Psoas muscle (tissue), 7 donors: ENCODE measurements at regions not wholly inside any gene's neighbourhood (a gene's known extent, or its start where the extent isn't known, plus 50 kb on each side); places are given as distances from the start of the nearest gene placed in this dataset.

Experiments used
- ATAC-seq, 4 donors: fragments of 200-7000 bp; cut with Tn5 transposase; one replicate each; pipeline ENCODE4 v1.9.1; 2020; ENCODE audit warnings: moderate library complexity in 3 of 4, mild to moderate bottlenecking in 2 of 4
- DNase-seq, 2 donors: peaks; one replicate each; pipeline ENCODE4 v3.0.0-alpha.2; 2020
- H3K27ac ChIP-seq: fragments of 200-600 bp; one replicate; pipeline ENCODE4 v1.8.0; 2022
- H3K27me3 ChIP-seq, 3 donors: fragments of 200-600 bp in 1 of 3; one replicate each; pipeline versions ENCODE4 v1.6.1 to v1.8.0; 2013 to 2022; ENCODE audit warnings: low read length in 2 of 3, mild to moderate bottlenecking in 2 of 3, moderate library complexity in 1 of 3; ENCODE audit not compliant: insufficient read depth in 3 of 3
- H3K36me3 ChIP-seq, 2 donors: fragments of 200-600 bp in 1 of 2; one replicate each; pipeline versions ENCODE4 v1.6.1 to v1.8.0; 2013 to 2022; ENCODE audit warnings: low read depth in 1 of 2, mild to moderate bottlenecking in 1 of 2, moderate library complexity in 1 of 2; ENCODE audit not compliant: insufficient read depth in 1 of 2
- H3K4me1 ChIP-seq: fragments of 200-600 bp; one replicate; pipeline ENCODE4 v1.8.0; 2022
- H3K4me3 ChIP-seq: fragments of 200-600 bp; one replicate; pipeline ENCODE4 v1.8.0; 2022; ENCODE audit warnings: mild to moderate bottlenecking
- H3K9me3 ChIP-seq: fragments of 200-600 bp; one replicate; pipeline ENCODE4 v1.8.0; 2022
- WGBS, 3 donors: extraction: QIAGEN DNeasy Blood & Tissue Kit; methylation state at CpG; one replicate each; pipeline versions ENCODE4 v1.1.6 to v1.1.7; 2013; 5-methylcytosine and 5-hydroxymethylcytosine counted together
- intact Hi-C, 2 donors: fragments of 100-400 bp; cut with DNase I; formaldehyde crosslinking; loops; one replicate each; pipeline versions ENCODE4 v1.11.0 to v1.14.2; 2022
- TF ChIP-seq, protein P1 (sequence below): fragments of 200-600 bp; IDR thresholded peaks from one replicate; pipeline ENCODE4 v1.8.0; 2022; ENCODE audit warnings: antibody characterized with exemption
- donor health status: healthy with polysubstance abuse.
- donor health status: DM: no; HTN: no; CAD: no; lungs with moderate emphysema.
- donor health status: Bipolar disorder and iron deficiency.
- donor health status: healthy.
- donor health status: DM: yes; HTN: yes; CAD: no.
- donor health status: DM: no; HTN: no; CAD: no.
- donor health status: DM: yes; HTN: yes; CAD: no.

DNA sequence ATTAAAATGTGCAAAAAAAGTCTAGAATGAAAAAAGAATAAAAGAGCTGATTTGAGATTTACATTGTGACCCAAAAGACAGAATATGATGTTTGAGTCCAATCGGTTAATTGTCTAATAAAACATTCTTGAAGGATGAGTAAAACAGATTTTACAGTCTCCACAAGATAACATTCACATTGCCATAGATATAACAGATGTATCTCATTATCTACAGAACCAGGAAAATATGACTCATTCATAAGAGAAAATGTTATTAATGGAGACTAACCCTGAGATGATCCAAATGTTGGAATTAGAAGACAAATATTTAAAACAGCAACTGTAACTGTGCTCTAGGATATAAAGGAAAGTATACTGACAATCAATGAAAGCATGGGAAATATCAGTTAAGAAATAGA lies 141.7 kb downstream of the RFX6 start:
- intact Hi-C loops = no loop called here
- DNase-seq (no peak), ATAC-seq (no peak)
- no peaks in the 10 kb centered on the region for H3K27me3 ChIP-seq
- no peak overlapping the region for H3K27ac ChIP-seq
- H3K4me1 ChIP-seq = no peaks in the 10 kb centered on the region
- no peaks in the 10 kb centered on the region for H3K36me3 ChIP-seq
- no peaks in the 10 kb centered on the region for H3K9me3 ChIP-seq
- H3K4me3 ChIP-seq = no peak overlapping the region
- 61 to 77% (median 75%) methylated on average over 1 of the region's 1 CpG for WGBS, 3 donors
- TF ChIP-seq, protein P1, sequence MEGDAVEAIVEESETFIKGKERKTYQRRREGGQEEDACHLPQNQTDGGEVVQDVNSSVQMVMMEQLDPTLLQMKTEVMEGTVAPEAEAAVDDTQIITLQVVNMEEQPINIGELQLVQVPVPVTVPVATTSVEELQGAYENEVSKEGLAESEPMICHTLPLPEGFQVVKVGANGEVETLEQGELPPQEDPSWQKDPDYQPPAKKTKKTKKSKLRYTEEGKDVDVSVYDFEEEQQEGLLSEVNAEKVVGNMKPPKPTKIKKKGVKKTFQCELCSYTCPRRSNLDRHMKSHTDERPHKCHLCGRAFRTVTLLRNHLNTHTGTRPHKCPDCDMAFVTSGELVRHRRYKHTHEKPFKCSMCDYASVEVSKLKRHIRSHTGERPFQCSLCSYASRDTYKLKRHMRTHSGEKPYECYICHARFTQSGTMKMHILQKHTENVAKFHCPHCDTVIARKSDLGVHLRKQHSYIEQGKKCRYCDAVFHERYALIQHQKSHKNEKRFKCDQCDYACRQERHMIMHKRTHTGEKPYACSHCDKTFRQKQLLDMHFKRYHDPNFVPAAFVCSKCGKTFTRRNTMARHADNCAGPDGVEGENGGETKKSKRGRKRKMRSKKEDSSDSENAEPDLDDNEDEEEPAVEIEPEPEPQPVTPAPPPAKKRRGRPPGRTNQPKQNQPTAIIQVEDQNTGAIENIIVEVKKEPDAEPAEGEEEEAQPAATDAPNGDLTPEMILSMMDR = no peak

DNA sequence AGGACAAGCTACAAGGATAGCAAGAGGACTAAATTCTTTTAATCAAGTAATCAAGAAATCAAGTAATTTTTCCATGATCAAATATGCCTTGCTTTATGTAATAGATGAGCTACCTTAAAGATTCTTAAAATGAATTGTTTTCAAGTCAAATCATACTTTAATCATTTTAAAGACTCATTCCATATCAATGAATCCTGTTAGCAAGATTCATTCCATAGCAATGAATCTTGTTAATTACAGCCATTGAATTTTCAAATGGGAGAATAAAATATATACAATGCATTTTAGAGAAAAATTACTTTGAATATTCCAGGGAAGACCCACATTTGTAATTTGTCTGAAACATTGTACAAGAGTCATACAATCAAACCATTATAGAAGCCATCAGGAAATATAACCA lies 145.7 kb downstream of the RFX6 start:
- ATAC-seq = no peak
- Histone ChIP-seq H3K4me3 (no peak overlapping the region), H3K9me3 (no peaks in the 10 kb centered on the region), H3K4me1 (no peaks in the 10 kb centered on the region), H3K27ac (no peak overlapping the region), H3K36me3 (no peaks in the 10 kb centered on the region), H3K27me3 (no peaks in the 10 kb centered on the region)
- intact Hi-C loops = no loop called here
- DNase-seq = no peak
- TF ChIP-seq, protein P1 = no peak

DNA sequence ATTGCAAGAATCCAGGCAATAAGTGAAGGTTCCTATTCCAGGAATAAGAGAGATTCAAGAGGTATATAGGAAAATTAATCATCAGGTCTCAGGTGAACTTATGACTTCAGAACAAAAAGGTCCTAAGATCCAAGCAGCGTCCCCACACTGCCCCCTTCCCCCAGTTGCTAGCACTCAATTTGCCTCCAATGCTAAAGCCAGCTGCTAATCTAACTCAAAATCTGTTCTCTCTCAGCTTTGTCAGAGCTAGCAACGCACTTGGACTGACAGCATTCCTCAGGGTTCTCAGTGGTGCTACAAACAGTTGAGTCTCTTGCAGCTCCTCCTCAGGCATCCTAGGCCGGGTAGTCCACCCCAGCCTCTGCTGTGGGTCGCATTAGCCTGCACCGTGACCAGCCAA lies 148.3 kb downstream of the RFX6 start:
- WGBS, 3 donors = 71 to 78% (median 75%) methylated on average over 5 of the region's 5 CpGs
- Histone ChIP-seq H3K27me3 (no peaks in the 10 kb centered on the region), H3K4me1 (no peaks in the 10 kb centered on the region), H3K4me3 (no peak overlapping the region), H3K9me3 (no peaks in the 10 kb centered on the region), H3K36me3 (no peaks in the 10 kb centered on the region), H3K27ac (no peak overlapping the region)
- DNase-seq = no peak
- no peak for ATAC-seq
- TF ChIP-seq, protein P1 = no peak
- intact Hi-C loops = no loop called here

DNA sequence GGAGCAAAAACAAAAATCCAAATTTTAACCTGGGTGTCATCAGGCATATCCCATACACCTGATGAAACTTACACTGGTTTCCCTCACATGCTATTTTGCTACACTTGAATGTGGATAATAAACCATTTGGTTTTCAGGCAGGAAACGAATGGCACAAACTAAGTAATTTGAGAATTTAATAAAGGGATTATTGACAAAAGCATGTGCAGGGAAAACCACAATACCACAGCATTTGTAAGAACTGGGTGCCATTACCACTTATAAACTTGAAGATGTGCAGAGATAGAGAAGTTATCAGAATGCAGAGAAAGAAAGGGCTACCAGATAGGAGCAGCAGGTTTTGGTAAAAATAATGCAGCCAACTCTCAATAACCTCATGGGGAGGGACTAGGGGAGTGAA lies 151.2 kb downstream of the RFX6 start:
- Histone ChIP-seq H3K4me1 (no peaks in the 10 kb centered on the region), H3K36me3 (no peaks in the 10 kb centered on the region), H3K27ac (no peak overlapping the region), H3K4me3 (no peak overlapping the region), H3K9me3 (no peaks in the 10 kb centered on the region), H3K27me3 (no peaks in the 10 kb centered on the region)
- no peak for ATAC-seq
- DNase-seq = no peak
- TF ChIP-seq, protein P1 = no peak
- 46 to 66% (median 56%) methylated on average over 1 of the region's 1 CpG for WGBS, 3 donors
- intact Hi-C loops = no loop called here

DNA sequence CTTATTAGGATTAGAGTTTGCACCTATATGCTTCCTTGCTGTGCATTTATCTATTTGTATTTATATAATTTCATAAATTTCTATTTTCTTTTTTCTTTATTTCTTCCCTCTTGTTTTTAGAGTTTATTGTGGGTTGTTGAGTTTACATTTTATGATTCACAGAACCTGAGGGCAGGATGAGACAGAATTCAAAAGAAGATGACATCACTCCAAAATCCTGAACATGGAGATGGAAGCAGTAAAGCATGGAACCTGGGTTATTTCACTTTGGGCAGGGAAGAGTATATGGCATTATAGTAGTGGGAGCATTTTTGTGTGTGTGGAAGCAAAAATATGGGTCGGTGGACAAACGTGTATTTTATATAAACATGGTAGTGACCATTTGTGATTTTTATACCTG lies 157.5 kb downstream of the RFX6 start:
- WGBS, 3 donors = 47 to 60% (median 50%) methylated on average over 2 of the region's 2 CpGs
- Histone ChIP-seq H3K27me3 (no peaks in the 10 kb centered on the region), H3K9me3 (no peaks in the 10 kb centered on the region), H3K27ac (no peak overlapping the region), H3K36me3 (no peaks in the 10 kb centered on the region), H3K4me1 (no peaks in the 10 kb centered on the region), H3K4me3 (no peak overlapping the region)
- DNase-seq = no peak
- no peak for ATAC-seq
- intact Hi-C loops = no loop called here
- TF ChIP-seq, protein P1 = no peak
